ENCODE measurements at regions not wholly inside any gene's neighbourhood (a gene's known extent, or its start where the extent isn't known, plus 50 kb on each side); places are given as distances from the start of the nearest gene placed in this dataset.

DNA sequence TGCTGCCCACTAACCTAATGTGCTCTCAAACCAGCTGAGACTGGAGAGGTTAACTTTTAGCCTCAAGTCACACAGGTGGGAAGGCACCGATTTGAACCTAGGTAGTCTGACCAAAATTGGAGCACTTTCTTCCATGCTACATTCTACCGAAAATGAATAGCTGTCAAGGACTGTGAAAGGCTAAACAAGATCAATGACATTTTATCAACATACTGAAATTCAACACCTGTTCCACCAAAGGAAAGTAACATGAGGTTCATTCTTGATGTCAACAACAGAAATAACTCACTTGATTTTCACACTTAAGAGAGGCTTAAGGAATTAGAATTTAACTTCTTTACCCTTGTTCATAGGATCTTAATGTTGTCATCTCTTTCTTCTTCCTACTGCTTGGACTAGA, 284.4 kb upstream of the MON1B start:
- DNase-seq (ENCODE audit: low spot score), result no peak

DNA sequence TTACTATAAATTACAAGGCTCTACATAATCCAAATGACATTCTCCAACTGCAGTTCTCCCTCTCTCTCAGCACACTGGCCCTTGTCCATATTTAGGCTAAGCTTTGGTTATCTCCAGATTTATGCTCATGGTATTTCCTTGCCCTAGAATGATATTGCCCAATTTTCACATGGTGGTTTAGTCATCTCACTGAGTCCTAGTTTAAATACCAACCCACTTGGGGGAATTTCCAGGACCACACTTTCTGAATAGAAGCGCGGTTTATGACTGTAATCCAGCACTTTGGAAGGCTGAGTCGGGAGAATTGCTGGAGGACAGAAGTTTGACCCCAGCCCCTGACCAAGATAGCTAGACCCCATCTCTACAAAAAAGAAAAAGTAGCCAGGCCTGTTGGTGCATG, 280.1 kb upstream of the MON1B start:
- DNase-seq (ENCODE audit: low spot score), result no peak

DNA sequence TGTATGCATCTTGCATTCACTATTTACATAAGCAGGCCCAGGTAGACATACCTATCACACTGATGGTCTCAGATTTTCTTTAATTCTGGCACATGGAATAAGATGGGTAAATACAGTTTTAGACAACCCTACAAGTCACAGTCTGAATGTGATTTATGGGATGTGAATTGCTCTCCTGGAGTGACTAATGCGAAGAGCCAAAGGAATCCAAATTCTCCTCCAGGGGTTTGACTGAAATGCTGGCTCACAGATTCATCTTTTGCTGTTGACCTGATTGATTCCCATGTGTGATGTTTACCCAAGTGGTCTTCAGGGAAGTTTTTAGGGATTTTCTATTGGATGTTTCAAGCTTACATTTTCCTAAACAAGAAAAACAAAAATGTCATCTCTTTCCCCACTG, 277.9 kb upstream of the MON1B start:
- DNase-seq (ENCODE audit: low spot score), result no peak

DNA sequence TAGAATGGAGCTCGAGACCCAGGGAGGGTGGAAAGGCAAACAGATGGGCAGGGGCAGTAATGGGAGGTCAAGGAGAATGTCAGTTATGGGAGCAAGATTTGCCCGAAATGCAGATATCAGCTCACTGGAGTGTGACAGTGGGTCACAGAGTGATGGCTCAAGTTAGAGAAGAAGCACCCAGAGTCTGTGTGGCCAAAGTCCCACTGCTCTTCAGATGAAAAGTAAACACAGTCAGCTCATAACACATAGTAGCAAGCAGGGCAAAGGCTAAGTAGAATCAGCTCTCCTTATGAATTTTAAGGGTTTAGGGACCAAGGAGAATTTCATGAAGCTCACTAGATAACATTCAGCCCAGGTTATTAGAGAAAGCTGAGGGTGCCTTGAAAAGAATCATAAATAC, 264.9 kb upstream of the MON1B start:
- no peak for DNase-seq (ENCODE audit: low spot score)

DNA sequence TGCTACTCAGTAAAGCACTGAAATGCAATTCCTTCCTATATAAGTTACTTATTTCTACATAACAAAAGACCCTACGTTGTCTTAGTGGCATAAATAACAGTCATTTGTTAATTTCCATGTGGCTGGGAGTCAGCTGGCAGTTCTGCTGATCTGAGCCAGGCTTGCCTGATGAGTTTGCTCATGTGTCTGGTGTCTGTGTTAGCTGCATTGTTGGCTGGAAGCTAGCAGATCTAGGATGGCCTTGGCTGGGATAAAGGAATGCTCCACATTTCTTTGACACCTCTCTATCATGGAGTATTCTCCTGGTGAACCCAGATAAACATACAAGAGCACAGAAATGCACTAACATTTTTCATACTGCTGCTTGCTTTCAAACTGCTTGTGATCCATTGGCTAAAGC, 264.4 kb upstream of the MON1B start:
- no peak for DNase-seq (ENCODE audit: low spot score)

DNA sequence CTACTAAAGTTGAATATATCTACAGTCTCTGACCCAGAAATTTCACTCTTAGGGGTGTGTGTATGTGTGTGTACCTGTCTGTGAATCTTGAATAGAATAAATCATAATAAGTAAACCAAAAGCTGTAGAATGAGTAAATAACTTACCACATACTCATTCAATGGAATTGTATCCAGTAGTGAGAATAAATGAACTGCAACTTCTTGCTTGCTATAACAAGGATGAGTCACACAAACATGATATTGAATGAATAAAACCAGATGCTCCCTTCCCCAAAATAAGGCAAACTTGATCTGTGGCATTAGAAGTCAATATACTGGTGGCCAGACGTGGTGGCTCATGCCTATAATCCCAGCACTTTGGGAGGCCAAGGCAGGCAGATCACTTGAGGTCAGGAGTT, 259.8 kb upstream of the MON1B start:
- DNase-seq (ENCODE audit: low spot score), result no peak

DNA sequence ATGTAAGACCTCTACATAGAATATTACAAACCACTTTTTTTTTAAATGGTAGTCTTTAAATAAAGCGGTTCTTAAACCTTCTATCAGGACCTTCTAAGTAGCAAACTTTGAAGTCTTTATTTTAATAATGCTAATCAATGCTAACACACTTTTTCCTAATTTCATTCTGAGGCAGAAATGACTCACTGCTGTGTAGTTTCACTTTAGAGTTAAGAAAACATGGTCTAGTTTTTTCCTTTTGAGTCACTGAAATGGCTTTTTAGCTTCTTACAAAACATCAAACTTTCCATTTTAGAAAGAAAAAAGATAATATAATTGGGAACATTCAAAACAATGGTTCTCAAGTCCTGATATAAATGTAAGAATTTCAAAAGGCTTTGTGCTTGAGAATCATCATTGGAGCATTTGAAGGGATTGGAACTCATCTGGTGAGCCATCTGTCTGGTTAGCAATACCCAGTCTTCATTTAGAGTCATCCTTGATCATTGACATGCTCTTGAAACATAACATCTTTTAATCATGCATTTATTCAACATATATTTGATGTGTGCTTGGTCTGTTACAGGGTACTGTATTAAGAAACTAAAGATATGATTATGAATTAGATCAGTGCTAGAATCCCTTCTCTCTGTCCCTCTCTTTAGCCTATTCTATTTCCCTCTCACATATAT, 258.3 kb upstream of the MON1B start:
- DNase-seq (ENCODE audit: low spot score), result no peak

DNA sequence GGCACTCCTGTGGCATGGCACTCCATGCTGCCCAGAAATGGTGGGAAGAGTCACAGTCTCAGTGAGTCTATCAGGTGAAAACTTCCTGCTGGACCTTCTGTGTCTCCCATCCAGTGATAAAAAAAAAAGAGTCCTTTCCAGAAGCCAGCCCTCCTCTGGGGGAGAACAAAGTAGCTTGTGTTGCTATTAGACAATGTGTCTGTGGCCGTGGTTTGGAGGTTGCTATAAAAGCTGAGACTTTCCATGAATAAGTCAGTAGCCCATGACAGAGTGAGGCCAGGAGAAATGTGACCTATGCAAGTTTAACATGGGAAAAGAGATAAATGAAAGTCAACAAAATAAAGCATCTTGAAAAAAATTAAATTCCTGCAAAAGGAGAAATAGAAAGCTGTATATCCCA, 250.7 kb upstream of the MON1B start:
- DNase-seq (ENCODE audit: low spot score), result peak; percentile 61

DNA sequence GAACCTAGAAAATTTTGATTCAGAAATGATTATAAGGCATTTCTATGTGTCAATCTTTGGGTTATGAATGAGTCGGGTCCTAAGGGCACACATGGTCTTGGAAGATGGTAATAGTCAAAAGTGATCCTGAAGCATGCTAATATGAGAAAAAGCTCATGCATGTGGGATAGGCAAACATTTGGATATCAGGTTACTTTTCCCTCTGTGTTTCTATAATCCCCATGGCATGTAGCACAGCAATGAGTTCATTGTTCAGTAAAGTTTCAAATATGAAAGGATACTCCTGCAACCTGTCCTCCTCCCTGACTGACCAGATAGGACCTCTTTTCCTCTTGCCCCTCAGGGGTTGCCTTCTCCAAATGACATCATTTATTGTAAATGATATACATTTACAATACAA, 249.9 kb upstream of the MON1B start:
- peak; percentile 5 for DNase-seq (ENCODE audit: low spot score)

DNA sequence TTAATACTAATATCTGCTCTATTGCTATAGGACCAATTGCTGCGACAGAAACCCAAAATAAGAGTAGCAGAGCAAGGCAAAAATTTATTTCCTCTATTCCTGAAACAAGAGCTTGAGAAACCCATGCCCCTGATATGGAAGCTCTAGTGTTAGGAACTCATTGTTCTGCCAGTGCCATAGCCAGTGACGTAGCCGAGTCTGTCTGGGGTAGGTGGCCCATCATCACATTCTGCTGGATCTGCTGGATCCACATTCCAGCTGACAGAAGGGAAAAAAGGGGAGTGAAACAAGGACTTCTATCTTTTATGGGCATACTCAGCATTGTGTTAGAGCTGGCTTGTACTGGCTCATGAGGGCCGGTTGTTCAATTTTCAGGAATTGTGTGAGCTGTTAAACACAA, 248.9 kb upstream of the MON1B start:
- no peak for DNase-seq (ENCODE audit: low spot score)

DNA sequence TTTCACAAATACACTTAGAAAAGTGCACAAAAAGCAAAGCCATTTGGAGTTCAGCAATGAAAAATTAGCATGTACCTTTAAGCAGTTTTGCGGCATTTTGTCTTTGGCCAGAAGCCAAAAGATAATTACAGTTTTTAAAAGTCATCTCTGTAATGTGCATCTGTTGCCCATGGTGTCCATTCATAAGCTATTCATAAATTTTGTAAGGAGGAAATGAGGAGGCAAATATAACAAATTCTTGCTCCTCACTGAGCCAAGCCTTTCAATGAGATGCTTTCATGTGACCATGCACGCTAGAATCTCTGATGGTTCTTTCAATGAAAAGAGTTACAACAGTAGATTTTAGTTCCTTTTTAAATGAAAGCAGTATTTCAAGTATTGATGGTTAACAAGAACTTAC, 247.1 kb upstream of the MON1B start:
- DNase-seq (ENCODE audit: low spot score), result peak; percentile 63

DNA sequence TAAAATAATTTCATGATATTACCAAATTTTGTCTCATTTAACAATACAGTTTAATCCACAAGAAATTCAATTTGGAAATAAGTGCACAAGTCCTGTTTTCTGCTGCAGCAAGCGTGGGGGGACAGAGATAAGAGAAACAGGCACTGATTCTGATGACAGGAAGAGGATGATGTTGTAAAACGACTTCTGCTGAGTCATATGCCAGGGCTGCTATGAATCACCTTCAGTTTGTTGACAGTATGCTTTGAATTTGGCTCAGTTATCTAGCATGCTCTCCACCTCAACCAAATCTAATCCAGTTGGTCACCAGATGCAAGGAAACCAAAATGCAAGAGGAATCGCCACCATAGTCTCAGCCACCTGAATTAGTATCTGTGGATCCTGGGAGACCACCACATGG, 244.1 kb upstream of the MON1B start:
- DNase-seq (ENCODE audit: low spot score), result peak; percentile 61

DNA sequence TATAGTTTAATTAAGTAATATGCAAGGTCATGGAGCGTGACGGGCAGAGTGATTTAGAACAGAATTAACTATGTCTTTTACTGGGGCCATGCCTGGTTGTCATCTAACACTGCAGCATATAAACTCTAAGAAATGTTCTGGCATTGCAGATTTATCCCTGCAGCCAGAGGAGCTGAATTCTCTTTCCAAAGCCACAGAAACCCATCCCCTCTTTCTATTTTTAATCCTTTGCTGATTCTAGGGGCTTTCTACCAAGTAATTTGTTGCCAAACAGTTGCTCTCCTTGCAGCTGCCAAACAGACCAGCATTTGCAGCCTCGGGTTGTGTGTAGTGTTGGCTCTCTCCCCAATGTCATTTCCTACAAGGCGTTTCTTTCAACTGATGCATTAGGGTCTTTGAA, 243.2 kb upstream of the MON1B start:
- no peak for DNase-seq (ENCODE audit: low spot score)

DNA sequence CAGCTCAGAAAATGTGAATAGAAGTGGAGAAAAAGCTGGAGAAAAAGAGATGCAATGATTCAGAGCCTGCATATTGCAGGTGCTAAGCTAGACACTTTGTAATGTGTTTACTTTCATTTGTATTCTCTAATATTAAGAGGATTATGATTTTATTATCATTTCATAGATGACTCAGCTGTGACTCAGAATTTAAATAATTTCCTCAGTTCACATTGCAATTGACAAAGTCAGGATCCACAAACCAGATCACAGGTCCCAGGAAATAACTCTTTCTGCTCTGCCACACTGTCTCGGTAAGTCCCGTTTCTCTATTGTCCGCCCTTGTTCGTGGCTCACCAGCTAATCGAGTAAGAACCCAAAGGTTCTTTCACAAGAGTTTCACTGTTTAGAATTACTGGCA, 235.4 kb upstream of the MON1B start:
- DNase-seq (ENCODE audit: low spot score), result no peak

DNA sequence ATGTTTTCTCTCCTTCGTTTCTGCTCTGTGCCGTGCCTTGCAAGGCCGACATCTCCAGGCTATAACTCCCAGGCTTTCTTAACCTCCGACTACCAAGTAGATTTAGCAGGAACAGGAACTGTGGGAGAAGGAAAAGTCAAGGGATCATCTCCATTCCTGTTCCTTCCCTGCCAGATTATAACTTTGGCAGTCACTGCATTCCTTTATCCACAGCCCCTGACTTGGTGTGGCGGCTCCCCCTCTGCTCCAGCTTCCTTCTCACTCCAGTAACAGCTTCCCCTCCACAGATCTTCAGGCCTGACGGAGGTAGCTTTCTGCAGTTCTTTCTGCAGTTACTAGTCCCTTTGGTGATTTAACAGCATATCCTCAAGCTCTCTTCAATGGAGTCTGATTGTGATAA, 234.6 kb upstream of the MON1B start:
- DNase-seq (ENCODE audit: low spot score), result no peak

DNA sequence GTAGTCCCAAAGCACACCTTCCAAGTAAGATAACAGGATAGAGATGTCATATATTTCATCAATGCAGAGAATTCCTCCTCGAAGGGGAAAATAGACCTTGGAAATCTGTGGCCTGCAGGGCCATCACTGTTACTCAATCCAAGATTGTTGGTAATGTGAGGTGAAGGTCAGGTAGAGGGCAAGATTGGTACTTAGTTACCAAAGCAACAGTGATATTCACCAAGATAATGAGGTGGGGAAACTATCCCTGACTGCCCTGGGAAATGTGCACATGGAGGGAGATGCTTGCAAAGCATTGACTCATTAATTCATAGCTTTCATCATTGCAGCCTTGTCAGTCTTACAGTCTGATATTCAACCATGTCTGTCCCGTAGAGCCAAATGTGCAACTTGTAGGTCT, 234.1 kb upstream of the MON1B start:
- no peak for DNase-seq (ENCODE audit: low spot score)

DNA sequence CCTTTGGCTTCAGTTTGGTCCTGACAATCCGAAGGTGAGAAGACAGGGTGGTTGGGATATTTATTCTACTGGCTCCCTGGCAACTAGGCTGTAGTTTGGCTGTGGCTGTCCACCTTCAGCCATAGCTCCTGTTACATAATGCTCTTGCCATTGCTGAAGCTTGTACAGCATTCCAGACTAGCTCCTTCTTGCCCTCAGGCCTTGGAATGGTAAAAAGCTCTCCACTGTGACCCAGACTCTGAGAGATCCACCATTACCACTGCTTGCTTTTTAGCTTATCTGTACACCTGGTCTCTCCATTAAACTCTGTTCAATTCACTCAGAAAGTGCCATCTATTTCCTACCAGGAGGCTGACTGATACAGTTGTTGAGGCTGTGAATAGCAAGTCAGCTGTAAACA, 231.8 kb upstream of the MON1B start:
- DNase-seq (ENCODE audit: low spot score), result no peak

DNA sequence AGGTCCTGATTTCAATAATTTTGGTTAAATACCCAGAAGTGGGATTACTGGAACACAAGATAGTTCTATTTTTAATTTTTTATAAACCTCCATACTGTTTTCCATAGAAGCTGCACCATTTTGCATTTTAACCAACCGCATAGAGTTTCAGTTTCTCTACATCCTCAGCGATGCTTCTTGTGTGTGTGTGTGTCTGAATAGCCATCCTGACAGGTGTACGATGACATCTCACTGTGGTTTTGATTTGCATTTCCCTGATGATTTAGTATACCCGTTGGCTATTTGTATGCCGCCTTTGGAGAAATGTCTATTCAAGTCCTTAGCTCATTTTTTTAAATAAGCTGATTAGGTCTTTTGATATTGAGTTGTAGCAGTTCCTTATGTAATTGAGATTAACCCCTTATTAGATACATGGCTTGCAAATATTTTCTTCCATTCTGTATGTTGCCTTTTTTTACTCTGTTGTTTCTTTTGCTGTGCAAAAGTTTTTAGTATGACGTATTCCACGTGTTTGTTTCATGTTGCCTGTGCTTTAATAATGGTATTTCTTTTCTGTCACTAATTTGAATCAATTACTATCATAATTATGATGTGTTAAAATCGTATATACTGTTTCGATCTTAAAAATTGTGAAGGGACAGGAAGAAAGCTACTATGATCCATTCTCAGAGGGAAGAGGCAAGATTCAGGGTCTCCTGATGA, 227.2 kb upstream of the MON1B start:
- no peak for DNase-seq (ENCODE audit: low spot score)

DNA sequence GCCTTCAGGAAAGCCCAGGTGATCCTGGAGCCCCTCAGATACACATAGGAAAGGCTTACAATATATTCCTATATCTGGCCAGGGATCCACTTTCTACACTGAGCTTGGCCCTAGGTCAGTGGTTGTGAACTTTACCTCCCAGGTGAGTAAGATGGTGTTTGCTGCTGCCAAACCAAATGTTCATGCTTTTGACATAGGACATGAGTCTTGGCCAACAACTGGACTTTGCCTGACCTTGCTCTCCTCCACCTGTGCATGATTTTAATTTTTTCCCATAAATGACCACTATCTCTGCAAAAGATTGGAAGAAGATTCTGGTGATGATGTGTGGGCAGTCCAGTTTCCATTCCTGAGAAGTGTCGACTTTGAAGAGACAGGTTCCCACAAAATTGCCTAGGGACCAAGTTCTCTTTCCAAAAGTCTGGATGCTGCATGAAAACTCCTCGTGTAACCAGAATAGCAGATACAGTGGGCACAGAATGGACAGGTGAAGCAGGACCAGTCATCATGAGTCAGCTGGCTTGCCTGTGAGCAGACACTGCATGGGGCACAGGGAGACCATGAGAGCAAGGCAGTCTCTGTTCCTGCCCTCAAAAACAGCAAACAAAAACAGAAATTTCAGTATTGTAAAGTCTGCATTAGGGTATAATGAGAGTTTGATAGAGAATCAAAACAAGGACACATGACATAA, 226.4 kb upstream of the MON1B start:
- no peak for DNase-seq (ENCODE audit: low spot score)

DNA sequence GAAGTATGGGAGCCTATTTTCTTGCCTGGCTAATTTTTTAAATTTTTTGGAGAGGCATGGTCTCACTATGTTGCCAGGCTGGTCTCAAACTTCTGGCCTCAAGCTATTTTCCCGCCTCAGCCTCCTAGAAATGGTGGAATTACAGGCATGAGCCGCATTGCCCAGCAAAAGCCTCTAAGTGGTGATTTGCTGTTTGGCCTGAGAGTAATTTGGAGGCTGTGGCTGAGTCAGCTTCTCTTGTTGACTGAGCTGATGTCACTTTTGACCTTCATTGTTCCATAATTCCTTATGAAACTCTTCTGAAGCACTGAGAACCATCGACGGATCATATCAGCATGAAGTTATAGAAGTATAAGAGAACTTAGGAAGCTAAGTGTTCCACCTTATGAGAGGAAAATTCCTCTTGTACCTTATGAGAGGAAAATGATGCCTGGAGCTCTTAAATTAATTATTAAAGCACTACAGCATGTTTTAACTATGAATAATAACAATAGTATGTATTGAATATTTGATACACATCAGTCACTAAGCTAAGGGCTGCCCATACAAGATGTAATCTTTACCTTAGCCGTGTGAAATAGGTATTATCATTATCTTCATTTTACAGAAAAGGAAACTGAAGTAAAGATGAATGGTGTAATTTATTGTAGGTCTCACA, 220.8 kb upstream of the MON1B start:
- DNase-seq (ENCODE audit: low spot score), result no peak

DNA sequence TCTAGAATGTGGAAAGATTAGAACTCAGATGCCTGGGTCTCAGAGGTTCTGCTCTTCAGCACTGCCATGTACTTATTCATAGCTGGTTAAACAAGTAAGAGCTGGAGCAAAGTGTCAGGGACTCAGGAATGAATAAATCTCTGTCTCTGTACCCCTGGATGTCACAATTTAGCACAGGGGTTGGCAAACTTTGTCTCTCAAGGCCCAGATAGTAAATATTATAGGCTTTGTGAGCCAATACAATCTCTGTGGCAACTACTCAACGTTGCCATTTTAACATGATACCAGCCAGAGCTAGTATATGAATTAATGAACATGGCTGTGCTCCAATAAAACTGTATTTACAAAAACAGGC, 220.3 kb upstream of the MON1B start:
- DNase-seq (ENCODE audit: low spot score), result no peak

DNA sequence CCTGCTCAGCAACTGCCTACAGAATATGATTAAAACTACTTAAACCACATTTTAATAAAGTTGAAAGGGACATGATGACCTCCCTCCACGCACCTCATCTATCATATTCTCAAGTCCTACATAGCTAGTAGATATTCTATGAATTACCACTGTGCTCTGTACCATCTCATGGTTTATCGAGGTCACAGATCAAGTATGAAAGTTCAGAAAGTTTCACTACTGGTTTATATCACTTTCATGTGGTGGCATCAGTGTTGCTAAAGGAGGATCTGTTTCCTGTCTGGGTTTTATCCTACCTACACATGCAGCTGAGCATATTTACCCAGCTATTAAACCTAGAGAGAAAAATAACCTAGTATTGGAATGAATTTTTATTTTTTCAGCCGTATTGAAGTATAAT, 214.9 kb upstream of the MON1B start:
- no peak for DNase-seq (ENCODE audit: low spot score)

DNA sequence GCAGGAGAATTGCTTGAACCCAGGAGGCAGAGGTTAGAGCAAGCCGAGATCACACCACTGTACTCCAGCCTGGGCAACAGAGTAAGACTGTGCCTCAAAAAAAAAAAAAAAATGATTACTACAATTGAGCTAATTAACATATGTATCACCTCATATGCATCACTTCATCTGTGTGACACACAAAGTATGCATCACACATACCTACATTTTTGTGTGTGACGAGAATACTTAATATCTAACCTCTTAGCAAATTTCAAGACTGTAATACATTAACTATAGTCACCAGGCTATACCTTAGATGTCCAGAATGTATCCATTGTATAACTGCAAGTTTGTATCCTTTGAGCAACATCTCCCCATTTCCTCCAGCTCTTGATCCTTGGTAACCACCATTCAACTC, 214.2 kb upstream of the MON1B start:
- no peak for DNase-seq (ENCODE audit: low spot score)
